ENCODE measurements at regions not wholly inside any gene's neighbourhood (a gene's known extent, or its start where the extent isn't known, plus 50 kb on each side); places are given as distances from the start of the nearest gene placed in this dataset.

GRCh38 chr1:37319284-37319683 lies 155.1 kb upstream of the ZC3H12A start:
- ChIA-PET CTCF (no interaction called here), POLR2A (no interaction called here)
- H3K36me3 ChIP-seq (replicated peaks in 1 of 2; ENCODE audit: control extremely low read depth in 1 of 2, control insufficient read depth in 1 of 2, extremely low read depth in 1 of 2, insufficient read depth in 2 of 2, low read length in 1 of 2) = no peaks in the 10 kb centered on the region
- no peak overlapping the region for H2AFZ ChIP-seq (ENCODE audit: insufficient read depth, low read depth, low read length, poor library complexity, severe bottlenecking)
- Mint-ChIP-seq H3K4me3 (no peak overlapping the region), H3K27ac (no peak overlapping the region), H3K4me1 (peaks cover 29% of the 10 kb centered on the region), H3K27me3 (peaks cover 55% of the 10 kb centered on the region), H3K9me3 (ENCODE audit: insufficient read depth) (no peaks in the 10 kb centered on the region)
- DNase-seq (no peak), ATAC-seq (ENCODE audit: low read depth) (no peak)
- no peak overlapping the region for H3K9ac ChIP-seq (ENCODE audit: low read length)
- TF ChIP-seq EZH2 (IDR thresholded peaks at IDR 0.05; ENCODE audit: borderline replicate concordance, insufficient read depth, low read depth, low read length, poor library complexity, severe bottlenecking) (no peak), CTCF (IDR thresholded peaks at IDR 0.05) (no peak)
- H3K4me3 ChIP-seq (ENCODE audit: control extremely low read depth in 1 of 5, extremely low read depth in 1 of 5, insufficient read depth in 1 of 5, low read depth in 2 of 5, low read length in 4 of 5) = no peak overlapping the region
- H4K20me1 ChIP-seq (ENCODE audit: control insufficient read depth, insufficient read depth, low read length, poor library complexity, severe bottlenecking) = no peaks in the 10 kb centered on the region
- H3K4me2 ChIP-seq (replicated peaks; ENCODE audit: low read depth, low read length, poor library complexity, severe bottlenecking) = no peak overlapping the region
- peaks cover 0 to 52% (median 23%) of the 10 kb centered on the region in 4 experiments for H3K27me3 ChIP-seq (replicated peaks in 1 of 4; ENCODE audit: control extremely low read depth in 1 of 4, control insufficient read depth in 3 of 4, insufficient read depth in 4 of 4, low read length in 3 of 4)
- H3K79me2 ChIP-seq (ENCODE audit: control insufficient read depth, insufficient read depth, low read length) = no peaks in the 10 kb centered on the region
- intact Hi-C loops (cut with micrococcal nuclease) = no loop called here
- H3K27ac ChIP-seq (ENCODE audit: low read length in 2 of 2) = no peak overlapping the region
- WGBS (ENCODE audit: insufficient coverage) = 91% methylated on average over 4 of the region's 5 CpGs
- peaks cover 14 to 15% of the 10 kb centered on the region in 2 donors for H3K4me1 ChIP-seq (ENCODE audit: control insufficient read depth in 2 of 2, insufficient read depth in 2 of 2, low read length in 2 of 2)
- peaks cover 0 to 14% (median 3%) of the 10 kb centered on the region in 3 donors for H3K9me3 ChIP-seq (ENCODE audit: control extremely low read depth in 1 of 3, control insufficient read depth in 2 of 3, insufficient read depth in 1 of 3, low read length in 2 of 3)

GRCh38 chr1:37323486-37324377 lies 150.6 kb upstream of the ZC3H12A start:
- Histone ChIP-seq H3K79me2 (ENCODE audit: control insufficient read depth, insufficient read depth, low read length) (no peaks in the 10 kb centered on the region), H3K36me3 (replicated peaks in 1 of 2; ENCODE audit: control extremely low read depth in 1 of 2, control insufficient read depth in 1 of 2, extremely low read depth in 1 of 2, insufficient read depth in 2 of 2, low read length in 1 of 2) (no peaks in the 10 kb centered on the region), H3K4me2 (replicated peaks; ENCODE audit: low read depth, low read length, poor library complexity, severe bottlenecking) (no peak overlapping the region), H3K9me3 (ENCODE audit: control extremely low read depth in 1 of 3, control insufficient read depth in 2 of 3, insufficient read depth in 1 of 3, low read length in 2 of 3) (peaks cover 0 to 10% (median 3%) of the 10 kb centered on the region in 3 donors), H3K4me3 (ENCODE audit: control extremely low read depth in 1 of 5, extremely low read depth in 1 of 5, insufficient read depth in 1 of 5, low read depth in 2 of 5, low read length in 4 of 5) (no peak overlapping the region), H3K27ac (ENCODE audit: low read length in 2 of 2) (no peak overlapping the region), H2AFZ (ENCODE audit: insufficient read depth, low read depth, low read length, poor library complexity, severe bottlenecking) (no peak overlapping the region), H3K9ac (ENCODE audit: low read length) (no peak overlapping the region), H3K27me3 (replicated peaks in 1 of 4; ENCODE audit: control extremely low read depth in 1 of 4, control insufficient read depth in 3 of 4, insufficient read depth in 4 of 4, low read length in 3 of 4) (peaks cover 0 to 22% (median 3%) of the 10 kb centered on the region in 4 experiments), H3K4me1 (ENCODE audit: control insufficient read depth in 2 of 2, insufficient read depth in 2 of 2, low read length in 2 of 2) (peaks cover 5% of the 10 kb centered on the region in 2 donors), H4K20me1 (ENCODE audit: control insufficient read depth, insufficient read depth, low read length, poor library complexity, severe bottlenecking) (no peaks in the 10 kb centered on the region)
- intact Hi-C loops (cut with micrococcal nuclease) = loop anchor here (1.0 kb wide), 1 partner anchor 287 kb away; no protein-coding TSS in a partner anchor
- Mint-ChIP-seq H3K9me3 (ENCODE audit: insufficient read depth) (no peaks in the 10 kb centered on the region), H3K27me3 (peaks cover 26% of the 10 kb centered on the region), H3K4me3 (no peak overlapping the region), H3K4me1 (peaks cover 16% of the 10 kb centered on the region), H3K27ac (no peak overlapping the region)
- DNase-seq = peak; percentile 62
- CTCF ChIA-PET = interaction anchor here (0.5 to 3.5 kb wide), 37 partner anchors 9 to 781 kb away, joined by 3 to 18 read pairs (median 4); no protein-coding TSS in a partner anchor
- POLR2A ChIA-PET = no interaction called here
- TF ChIP-seq EZH2 (IDR thresholded peaks at IDR 0.05; ENCODE audit: borderline replicate concordance, insufficient read depth, low read depth, low read length, poor library complexity, severe bottlenecking) = no peak
- peak; percentile 90 for TF ChIP-seq CTCF (IDR thresholded peaks at IDR 0.05)
- 34% methylated on average over 14 of the region's 19 CpGs for WGBS (ENCODE audit: insufficient coverage)
- no peak for ATAC-seq (ENCODE audit: low read depth)
